NCI-H510A (cell line): ENCODE measurements at regions not wholly inside any gene's neighbourhood (a gene's known extent, or its start where the extent isn't known, plus 50 kb on each side); places are given as distances from the start of the nearest gene placed in this dataset.
"Not testable (repeated sequence)": the region's sequence is repeated elsewhere in the genome, so short reads cannot be mapped to it uniquely, and the experiment has no call there.

Source experiments
- DNase-seq: peaks from one replicate; lab custom pipeline; 2025; lab: John Stamatoyannopoulos, UW

- DNase-seq, result no peak
Observed at GRCh38 chr21:15204140-15204969, 139.6 kb upstream of the NRIP1 start.

- no peak for DNase-seq
Observed at GRCh38 chr21:15204970-15205286, 140.1 kb upstream of the NRIP1 start.

GRCh38 chr21:15206514-15206913 lies 141.7 kb upstream of the NRIP1 start:
- no peak for DNase-seq

GRCh38 chr21:15207231-15207630 lies 142.4 kb upstream of the NRIP1 start:
- no peak for DNase-seq

- no peak for DNase-seq
Observed at GRCh38 chr21:15207635-15208370, 143.0 kb upstream of the NRIP1 start.

- no peak for DNase-seq
Observed at GRCh38 chr21:15208786-15209185, 144.0 kb upstream of the NRIP1 start.

- DNase-seq, result no peak
Observed at GRCh38 chr21:15209224-15209623, 144.4 kb upstream of the NRIP1 start.

GRCh38 chr21:15210235-15210678 lies 145.5 kb upstream of the NRIP1 start:
- DNase-seq, result no peak

GRCh38 chr21:15211491-15212133 lies 146.8 kb upstream of the NRIP1 start:
- no peak for DNase-seq

- no peak for DNase-seq
Observed at GRCh38 chr21:15212206-15212605, 147.4 kb upstream of the NRIP1 start.

- not testable (repeated sequence) for DNase-seq
Observed at GRCh38 chr21:15218476-15218875, 153.7 kb upstream of the NRIP1 start.

- no peak for DNase-seq
Observed at GRCh38 chr21:15219039-15219438, 154.2 kb upstream of the NRIP1 start.

GRCh38 chr21:15219894-15220293 lies 155.1 kb upstream of the NRIP1 start:
- no peak for DNase-seq

GRCh38 chr21:15221799-15222386 lies 157.1 kb upstream of the NRIP1 start:
- no peak for DNase-seq

GRCh38 chr21:15222707-15223106 lies 157.9 kb upstream of the NRIP1 start:
- DNase-seq, result no peak

- no peak for DNase-seq
Observed at GRCh38 chr21:15224346-15225086, 159.7 kb upstream of the NRIP1 start.

- no peak for DNase-seq
Observed at GRCh38 chr21:15227919-15228318, 163.1 kb upstream of the NRIP1 start.

GRCh38 chr21:15229390-15229789 lies 164.6 kb upstream of the NRIP1 start:
- no peak for DNase-seq

- DNase-seq, result no peak
Observed at GRCh38 chr21:15233611-15234010, 168.8 kb upstream of the NRIP1 start.

GRCh38 chr21:15236111-15236510 lies 171.3 kb upstream of the NRIP1 start:
- DNase-seq, result no peak

- DNase-seq, result no peak
Observed at GRCh38 chr21:15240848-15241247, 176.0 kb upstream of the NRIP1 start.
